ENCODE measurements at regions not wholly inside any gene's neighbourhood (a gene's known extent, or its start where the extent isn't known, plus 50 kb on each side); places are given as distances from the start of the nearest gene placed in this dataset.
"Not testable (repeated sequence)": the region's sequence is repeated elsewhere in the genome, so short reads cannot be mapped to it uniquely, and the experiment has no call there.

DNA sequence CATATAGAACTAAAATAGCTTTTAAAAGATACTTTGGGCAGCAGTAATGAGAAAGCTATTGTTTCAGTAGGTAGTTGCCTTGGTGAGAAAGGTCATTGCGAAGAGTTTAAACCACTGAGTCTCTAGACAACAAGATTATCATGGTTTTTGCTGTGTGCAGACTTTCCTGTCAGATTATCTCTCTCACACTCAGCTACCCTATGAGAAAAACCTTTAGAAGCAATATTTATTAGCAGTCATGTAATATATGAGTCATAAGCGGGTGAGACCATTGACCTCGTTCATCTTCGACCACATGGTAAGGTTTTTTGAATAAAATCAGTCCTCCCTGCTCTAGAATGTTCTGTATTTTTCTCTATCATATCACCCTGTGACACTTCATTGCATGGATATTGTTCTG, 59.9 kb downstream of the GPR65 start:
- DNase-seq (ENCODE audit: low spot score): no peak

DNA sequence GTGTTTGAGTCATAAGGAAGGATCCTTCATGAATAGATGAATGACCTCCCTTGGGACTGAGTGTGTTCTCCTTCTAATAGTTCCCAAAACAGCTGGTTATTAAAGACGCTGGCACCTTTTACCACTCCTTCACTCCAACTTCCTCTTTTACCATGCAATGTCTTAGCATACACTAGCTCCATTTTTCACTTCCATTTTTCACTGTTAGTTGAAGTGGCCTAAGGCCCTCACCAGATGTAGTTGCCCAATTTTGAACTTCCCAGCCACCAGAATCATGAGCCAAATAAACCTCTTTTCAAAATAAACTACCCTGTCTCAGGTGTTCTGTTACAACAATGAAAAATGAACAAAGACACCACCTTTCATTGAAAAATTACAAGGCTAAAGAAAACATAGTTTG, 64.7 kb downstream of the GPR65 start:
- no peak for DNase-seq (ENCODE audit: low spot score)

DNA sequence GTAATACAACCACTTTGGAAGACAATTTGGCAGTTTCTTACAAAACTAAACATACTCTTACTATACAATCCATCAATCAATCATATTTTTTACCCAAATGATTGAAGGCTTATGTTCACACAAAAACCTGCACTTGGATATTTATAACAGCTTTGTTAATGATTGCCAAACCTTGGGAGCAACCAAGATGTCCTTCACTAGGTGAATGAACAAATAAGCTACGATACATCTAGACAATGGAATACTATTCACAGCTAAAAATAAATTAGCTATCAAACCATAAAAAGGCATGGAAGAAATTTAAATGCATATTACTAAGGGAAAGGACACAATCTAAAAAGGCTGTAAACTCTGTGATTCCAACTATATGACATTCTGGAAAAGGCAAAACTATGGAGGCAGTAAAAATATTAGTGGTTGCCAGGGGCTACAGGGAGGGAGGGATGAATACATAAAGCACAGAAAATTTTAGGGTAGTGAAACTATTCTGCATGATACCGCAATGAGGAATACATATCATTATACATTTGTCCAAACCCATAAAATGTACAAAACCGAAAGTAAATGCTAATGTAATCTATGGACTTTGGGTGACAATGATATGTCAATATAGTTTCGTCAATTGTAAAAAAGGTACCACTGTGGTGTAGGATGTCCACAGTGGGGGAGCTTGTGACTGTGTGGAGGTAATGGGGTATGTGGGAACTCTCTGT, 70.5 kb downstream of the GPR65 start:
- DNase-seq (ENCODE audit: low spot score): no peak

DNA sequence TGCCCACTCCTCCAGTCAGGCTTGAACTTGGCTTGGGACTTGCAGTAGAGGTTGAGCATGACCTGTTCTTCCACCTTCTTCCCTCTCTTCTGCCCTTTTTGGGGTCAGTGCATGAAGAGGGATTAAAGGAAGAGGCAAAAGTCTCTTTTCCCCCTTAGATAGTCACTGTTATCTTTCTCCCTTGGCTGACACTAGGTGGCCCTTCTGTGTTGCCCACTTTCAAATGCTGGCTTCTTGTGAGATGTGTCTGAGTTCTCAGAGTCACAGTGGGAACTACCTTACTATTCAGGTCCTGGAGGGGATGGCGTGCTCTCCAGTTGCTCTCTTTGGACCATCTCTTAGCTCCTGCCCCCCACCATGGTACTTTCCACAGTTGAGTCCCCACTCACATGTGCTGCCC, 73.6 kb downstream of the GPR65 start:
- DNase-seq (ENCODE audit: low spot score): no peak

DNA sequence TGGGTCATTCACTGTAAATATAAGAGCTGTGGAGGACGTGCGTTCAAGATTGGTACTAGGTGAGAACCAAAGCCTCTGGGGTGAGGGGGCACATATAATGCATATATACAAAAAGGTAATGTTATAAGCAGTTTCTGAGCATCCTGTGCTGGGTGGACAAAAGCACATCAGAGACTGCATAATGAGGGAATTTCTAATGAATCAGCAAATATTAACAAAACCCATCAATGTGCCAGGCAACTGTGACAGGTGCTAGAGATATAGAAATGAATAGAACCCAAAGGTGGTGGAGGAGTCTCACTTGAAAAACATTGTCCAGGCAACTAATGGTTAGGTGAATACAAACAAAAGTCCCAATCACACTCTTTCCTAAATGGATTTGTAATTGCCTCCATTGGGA, 74.7 kb downstream of the GPR65 start:
- DNase-seq (ENCODE audit: low spot score): no peak

DNA sequence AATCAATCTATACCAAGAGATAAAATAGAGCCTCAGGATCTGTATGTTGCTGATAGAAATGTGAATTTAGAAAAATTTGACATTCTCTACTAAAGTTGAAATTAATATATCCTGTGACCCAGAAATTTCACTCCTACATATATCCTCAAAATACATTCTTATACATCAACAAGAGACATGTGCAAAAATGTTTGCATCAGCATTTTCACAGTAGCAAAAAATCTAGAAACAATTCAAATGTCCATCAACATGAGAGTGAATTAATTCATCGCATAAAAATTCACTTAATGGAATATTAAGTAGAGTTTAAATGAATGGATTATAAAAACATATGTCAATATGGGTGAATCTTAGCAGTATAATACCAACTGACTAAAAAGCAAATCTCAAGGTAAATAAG, 80.8 kb downstream of the GPR65 start:
- DNase-seq (ENCODE audit: low spot score): no peak

DNA sequence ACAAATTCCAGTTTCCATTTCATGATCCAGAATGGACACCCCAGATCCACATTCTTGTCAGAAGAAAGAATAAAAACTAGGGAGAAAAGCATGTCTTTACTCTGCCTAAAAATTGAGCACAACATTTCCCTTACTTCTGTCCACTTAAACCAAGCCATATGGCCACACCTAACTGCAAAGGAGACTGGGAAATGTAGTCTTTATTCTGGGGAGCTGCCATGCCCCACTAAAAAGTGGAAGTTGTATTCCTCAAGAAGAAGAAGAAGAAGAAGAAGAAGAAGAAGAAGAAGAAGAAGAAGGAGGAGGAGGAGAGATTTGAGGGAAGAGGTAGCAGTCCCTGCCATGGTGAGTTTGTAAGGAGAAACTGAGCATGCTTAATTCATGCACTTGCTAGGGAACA, 84.5 kb downstream of the GPR65 start:
- no peak for DNase-seq (ENCODE audit: low spot score)

DNA sequence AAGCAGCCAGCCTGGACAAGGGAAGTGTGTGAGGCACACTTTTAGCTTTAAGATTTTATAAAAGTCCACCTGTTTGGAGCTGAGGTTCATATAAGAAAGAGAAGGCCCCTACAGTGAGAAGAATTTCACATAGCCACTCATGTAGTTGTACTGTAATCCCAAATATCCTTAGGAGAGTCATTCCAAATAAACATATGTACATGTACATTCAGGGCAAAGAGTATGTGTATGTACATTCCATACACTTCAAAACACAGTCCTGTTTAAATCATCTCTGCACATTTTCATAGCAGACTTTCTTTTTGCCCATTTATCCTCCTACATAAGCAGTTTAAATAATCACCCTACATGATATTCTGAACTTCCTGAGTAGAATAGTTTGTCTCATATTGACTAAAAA, 87.6 kb downstream of the GPR65 start:
- DNase-seq (ENCODE audit: low spot score): no peak

DNA sequence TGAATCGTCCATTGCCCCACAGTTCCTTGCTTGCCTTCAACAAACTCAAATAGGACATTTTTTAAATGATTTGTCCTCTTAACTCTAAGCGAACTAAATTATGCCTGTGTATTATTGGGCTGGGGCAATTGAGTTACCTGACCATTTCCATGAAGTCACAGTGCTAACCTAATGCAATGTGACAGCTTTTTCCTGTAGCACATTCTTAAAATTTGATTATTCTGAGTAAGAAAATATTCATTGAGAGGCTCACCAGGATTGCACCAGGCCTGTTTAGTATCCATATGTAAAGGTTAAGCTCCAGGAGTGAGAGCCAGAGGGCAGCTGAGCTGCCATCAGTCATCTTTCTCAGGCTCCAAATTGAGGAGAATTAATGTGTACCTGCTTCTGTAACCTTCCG, 90.9 kb downstream of the GPR65 start:
- DNase-seq (ENCODE audit: low spot score): no peak

DNA sequence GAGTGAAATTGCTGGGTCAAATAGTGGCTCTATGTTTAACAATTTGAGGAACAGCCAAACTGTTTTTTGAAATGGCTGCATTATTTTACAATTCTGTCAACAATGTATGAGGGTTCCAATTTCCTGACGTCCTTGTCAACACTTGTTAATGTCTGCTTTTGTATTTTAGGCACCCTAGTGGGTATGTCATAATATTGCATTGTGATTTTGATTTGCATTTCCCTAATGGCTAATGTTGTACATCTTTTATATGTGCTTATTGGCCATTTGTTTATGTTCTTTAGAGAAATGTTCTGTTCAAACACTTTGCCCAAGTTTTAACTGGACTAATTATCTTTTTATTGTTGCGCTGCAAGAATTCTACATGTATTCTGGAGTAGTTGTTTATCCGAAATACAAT, 93.2 kb downstream of the GPR65 start:
- no peak for DNase-seq (ENCODE audit: low spot score)

DNA sequence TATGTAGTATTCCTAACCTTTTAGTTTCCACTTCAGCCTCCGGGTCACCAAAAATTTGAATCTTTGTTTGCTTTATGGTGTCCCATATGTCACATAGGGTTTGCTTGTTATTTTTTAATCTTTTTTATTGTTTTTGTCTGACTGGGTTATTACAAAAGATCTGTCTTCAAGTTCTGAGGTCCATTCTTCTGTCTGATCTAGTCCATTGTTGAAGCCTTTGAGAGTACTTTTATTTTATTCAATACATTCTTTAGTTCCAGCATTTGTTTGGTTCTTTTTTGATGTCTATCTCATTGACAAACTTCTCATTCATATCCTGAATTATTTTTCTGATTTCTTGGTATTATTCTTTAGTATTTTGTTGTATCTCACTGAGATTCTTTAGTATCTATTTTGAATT, 99.8 kb downstream of the GPR65 start:
- no peak for DNase-seq (ENCODE audit: low spot score)

DNA sequence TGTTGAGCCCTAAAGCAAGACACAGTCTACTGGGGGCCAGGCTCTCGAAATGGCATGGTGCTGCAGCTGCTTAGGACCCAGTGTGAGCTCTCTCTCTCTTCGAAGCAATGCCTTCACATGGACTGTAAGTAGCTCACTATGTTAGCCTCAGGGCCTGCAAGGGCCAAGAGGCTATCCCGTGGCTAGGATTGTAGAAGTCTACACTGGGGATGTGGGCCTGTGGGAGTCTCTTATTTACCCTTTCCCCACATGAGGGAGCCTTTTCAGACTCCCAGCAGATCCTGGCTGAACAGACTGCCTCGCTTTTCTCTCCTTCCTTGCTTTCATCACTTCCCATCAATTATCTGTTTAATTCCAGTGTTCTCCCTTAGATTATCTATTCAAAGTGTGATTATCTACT, 101.4 kb downstream of the GPR65 start:
- DNase-seq (ENCODE audit: low spot score): no peak

DNA sequence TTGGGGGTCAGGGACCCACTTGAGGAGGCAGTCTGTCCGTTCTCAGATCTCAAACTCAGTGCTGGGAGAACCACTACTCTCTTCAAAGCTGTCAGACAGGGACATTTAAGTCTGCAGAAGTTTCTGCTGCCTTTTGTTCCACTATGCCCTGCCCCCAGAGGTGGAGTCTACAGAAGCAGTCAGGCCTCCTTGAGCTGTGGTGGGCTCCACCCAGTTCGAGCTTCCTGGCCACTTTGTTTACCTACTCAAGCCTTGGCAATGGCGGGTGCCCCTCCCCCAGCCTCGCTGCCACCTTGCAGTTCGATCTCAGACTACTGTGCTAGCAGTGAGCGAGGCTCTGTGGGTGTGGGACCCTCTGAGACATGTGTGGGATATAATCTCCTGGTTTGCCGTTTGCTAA, 122.7 kb downstream of the GPR65 start:
- not testable (repeated sequence) for DNase-seq (ENCODE audit: low spot score)

DNA sequence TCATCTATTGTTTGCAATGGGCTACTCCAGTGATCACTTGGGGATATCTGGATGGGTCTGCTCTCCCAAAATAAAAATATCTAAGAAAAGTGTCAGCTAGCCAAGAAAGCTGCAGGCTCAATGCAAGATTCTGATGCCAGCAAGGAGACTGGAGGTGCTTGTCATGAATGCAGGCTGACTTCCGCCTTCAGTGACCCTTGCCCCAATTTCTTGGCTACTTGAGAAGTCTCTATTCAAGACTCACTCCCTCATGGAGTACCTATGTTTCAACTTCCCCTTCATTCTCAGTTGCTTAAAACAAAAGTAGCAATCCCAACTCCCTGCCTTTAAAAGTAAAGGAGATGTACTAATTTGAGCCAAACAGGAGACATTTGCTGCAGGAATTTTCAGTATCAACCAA, 123.9 kb downstream of the GPR65 start:
- no peak for DNase-seq (ENCODE audit: low spot score)

DNA sequence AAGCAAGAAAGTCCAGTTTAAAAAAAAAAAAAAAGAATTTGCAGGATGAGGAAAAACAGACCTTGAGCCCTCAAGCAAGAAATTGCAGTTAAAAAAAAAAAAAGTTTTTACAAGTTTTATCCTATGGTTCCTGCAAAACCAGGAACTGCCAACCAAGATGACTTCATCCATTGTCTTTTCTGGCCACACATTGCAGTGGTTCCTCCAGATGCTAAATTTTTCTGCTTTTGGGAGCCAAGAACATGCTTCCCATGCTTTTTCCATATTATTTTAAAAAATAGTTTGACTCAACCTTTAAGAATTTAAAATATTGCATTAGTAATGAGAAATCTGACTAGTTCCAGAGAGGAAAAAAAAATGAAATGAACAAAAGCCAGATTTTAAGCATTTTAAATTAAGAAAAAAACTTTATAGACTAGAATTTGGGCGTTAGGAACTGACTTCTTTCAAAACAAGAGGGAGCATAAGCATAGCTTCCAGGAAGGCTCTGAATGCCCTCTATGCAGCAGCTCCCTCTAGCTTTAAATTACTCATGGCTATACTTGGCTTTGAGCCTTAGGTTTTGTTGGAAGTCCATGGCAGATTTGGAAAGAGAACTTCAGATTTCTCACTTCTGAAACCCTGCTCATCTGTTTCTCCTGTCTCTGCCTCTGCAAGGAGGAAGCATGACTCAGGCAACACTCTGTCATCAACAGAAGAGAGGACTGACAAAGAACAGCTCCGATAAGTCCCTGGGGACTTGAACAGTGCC, 124.5 kb downstream of the GPR65 start:
- DNase-seq (ENCODE audit: low spot score): peak; percentile 18

DNA sequence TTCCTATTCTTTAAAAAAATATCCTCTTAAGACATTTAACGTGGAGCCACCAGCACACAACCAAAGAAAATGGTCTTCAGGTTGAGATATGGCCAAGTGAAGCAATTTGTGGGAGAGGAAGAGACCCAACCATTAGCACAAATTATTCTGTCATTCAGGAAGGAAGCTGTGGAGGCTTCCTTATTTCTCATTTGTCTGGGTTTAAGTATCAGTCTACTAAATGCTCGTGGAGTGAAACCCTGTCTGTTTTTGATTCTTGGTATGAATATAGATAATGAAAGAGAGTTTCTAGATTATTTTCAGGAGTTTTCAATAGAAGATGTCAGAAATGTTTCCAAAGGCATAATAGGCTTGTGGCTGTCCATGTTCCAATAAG, 125.1 kb downstream of the GPR65 start:
- DNase-seq (ENCODE audit: low spot score): no peak
